Bronchial epithelial cell (primary cell): ENCODE measurements at regions not wholly inside any gene's neighbourhood (a gene's known extent, or its start where the extent isn't known, plus 50 kb on each side); places are given as distances from the start of the nearest gene placed in this dataset.

ENCODE experiments used
- DNase-seq: peaks from one replicate; pipeline ENCODE4 v3.0.0-alpha.2; 2010; ENCODE audit warnings: low read depth
- FAIRE-seq: peaks from 2 replicates; lab custom pipeline; 2011; peaks lifted over from hg19 to GRCh38; lab: Jason Lieb, UNC
- H3K27me3 ChIP-seq: 2 replicates; pipeline ENCODE4 v1.5.1; 2011; ENCODE audit warnings: low read length; ENCODE audit not compliant: control insufficient read depth, insufficient read depth
- H3K36me3 ChIP-seq: 2 replicates; pipeline ENCODE4 v1.5.1; 2011; ENCODE audit warnings: low read length; ENCODE audit not compliant: control insufficient read depth, insufficient read depth
- H3K4me3 ChIP-seq: 2 replicates; pipeline ENCODE4 v1.5.1; 2011; ENCODE audit warnings: mild to moderate bottlenecking, low read depth, low read length, control low read depth
- CTCF ChIP-seq: IDR thresholded peaks from 2 replicates; pipeline ENCODE4 v1.5.1; 2011; ENCODE audit warnings: mild to moderate bottlenecking, moderate library complexity, low read length, control low read depth, inconsistent platforms; ENCODE audit not compliant: insufficient read depth, severe bottlenecking

- no peaks in the 10 kb centered on the region for H3K27me3 ChIP-seq
- H3K36me3 ChIP-seq: no peaks in the 10 kb centered on the region
- TF ChIP-seq CTCF: no peak
- FAIRE-seq: no peak
- no peak overlapping the region for H3K4me3 ChIP-seq
- no peak for DNase-seq
Observed at GRCh38 chr3:963755-964154, 129.1 kb upstream of the CNTN6 start.

- no peak for FAIRE-seq
- no peak for DNase-seq
- Histone ChIP-seq H3K27me3 (no peaks in the 10 kb centered on the region), H3K4me3 (no peak overlapping the region), H3K36me3 (no peaks in the 10 kb centered on the region)
- TF ChIP-seq CTCF: no peak
Observed at GRCh38 chr3:965826-966225, 127.0 kb upstream of the CNTN6 start.

- H3K4me3 ChIP-seq: no peak overlapping the region
- no peak for FAIRE-seq
- H3K27me3 ChIP-seq: no peaks in the 10 kb centered on the region
- H3K36me3 ChIP-seq: no peaks in the 10 kb centered on the region
- no peak for DNase-seq
- no peak for TF ChIP-seq CTCF
Observed at GRCh38 chr3:966341-966740, 126.5 kb upstream of the CNTN6 start.

- TF ChIP-seq CTCF: no peak
- FAIRE-seq (no peak), DNase-seq (no peak)
- H3K27me3 ChIP-seq: no peaks in the 10 kb centered on the region
- H3K4me3 ChIP-seq: no peak overlapping the region
- H3K36me3 ChIP-seq: no peaks in the 10 kb centered on the region
Observed at GRCh38 chr3:973340-973739, 119.5 kb upstream of the CNTN6 start.

- Histone ChIP-seq H3K27me3 (no peaks in the 10 kb centered on the region), H3K4me3 (no peak overlapping the region), H3K36me3 (no peaks in the 10 kb centered on the region)
- FAIRE-seq: no peak
- no peak for TF ChIP-seq CTCF
- peak; percentile 1 for DNase-seq
Observed at GRCh38 chr3:976006-976405, 116.8 kb upstream of the CNTN6 start.

- no peaks in the 10 kb centered on the region for H3K27me3 ChIP-seq
- H3K36me3 ChIP-seq: no peaks in the 10 kb centered on the region
- FAIRE-seq (no peak), DNase-seq (no peak)
- no peak for TF ChIP-seq CTCF
- H3K4me3 ChIP-seq: no peak overlapping the region
Observed at GRCh38 chr3:981156-981555, 111.7 kb upstream of the CNTN6 start.
